ENCODE measurements at regions not wholly inside any gene's neighbourhood (a gene's known extent, or its start where the extent isn't known, plus 50 kb on each side); places are given as distances from the start of the nearest gene placed in this dataset.

GRCh38 chr1:82844911-82845827, 1044.4 kb downstream of the ADGRL2 start:
- no peak for DNase-seq

GRCh38 chr1:82844447-82844846, 1043.7 kb downstream of the ADGRL2 start:
- DNase-seq: no peak

DNA sequence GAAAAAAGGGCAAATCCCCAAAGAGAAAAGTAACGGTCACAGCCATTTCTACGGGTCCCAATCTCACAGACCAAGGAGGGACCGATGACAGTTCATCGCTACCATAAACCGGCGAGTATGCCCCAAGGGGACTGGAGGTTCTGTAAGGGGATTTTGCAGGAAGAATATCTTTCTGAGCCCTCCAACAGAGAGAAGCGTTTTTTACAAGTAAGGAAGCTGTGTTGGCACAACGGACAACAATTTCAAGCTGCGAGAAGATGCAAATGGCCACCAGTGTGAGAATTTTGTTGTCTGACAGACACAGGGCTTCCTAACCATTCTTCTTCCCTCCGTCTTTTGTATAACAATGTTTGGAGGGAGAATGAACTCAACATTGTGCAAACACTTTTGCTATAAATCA, 1043.1 kb downstream of the ADGRL2 start:
- DNase-seq: no peak

DNA sequence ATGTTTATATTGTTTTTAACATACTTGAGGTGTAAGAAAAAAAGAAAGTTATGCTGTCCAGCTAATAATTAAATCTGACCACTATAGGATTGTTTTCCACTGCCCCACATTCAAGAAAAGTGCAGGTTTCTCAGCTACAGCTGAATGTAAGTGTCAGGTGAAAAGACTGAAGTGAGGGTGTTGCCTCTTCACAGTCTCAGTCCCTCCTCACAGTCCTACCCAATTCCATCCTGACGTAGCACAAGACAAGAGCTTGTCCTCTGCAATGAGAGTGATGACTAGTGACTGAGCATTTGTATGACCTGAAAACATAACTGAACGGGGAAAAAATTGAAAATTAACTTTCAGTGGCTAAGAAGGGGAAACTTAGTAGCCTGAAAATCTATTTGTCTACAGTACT, 1039.5 kb downstream of the ADGRL2 start:
- no peak for DNase-seq

DNA sequence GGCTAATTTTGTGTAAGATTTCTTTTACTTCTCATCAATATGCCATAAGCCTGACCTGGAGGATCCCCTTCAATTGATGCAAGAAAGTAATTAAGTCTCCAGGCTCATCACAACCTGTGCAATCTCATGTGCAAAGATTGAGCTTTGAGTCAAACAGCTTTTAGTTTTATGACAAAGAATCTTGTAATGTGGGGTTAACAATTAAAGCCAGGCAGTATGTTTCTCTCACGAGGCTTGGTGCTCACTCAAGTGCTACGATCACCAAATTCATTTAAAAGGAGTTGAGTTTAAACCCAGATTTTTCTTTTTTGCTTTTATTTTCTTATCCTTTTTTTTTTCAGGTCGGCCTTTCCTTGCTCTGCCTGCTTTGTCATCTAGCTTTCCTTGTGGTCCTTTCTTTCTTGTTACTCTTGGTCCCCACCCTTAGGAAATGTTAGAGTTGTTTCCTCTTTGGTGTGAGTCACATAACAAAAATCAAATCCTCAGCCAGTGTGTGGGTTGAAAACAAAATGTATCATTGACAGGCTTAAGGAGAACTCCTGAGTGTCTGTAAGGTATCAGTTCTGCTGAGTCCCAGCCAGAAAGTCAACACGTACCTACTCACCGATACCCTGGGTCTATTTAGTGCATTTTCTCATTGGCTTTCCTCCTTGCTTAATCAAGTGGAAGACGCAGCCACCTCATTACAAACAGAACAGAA, 1037.2 kb downstream of the ADGRL2 start:
- DNase-seq: no peak

- no peak for DNase-seq
These were observed 1036.4 kb downstream of the ADGRL2 start for GRCh38 chr1:82836973-82837680.

DNA sequence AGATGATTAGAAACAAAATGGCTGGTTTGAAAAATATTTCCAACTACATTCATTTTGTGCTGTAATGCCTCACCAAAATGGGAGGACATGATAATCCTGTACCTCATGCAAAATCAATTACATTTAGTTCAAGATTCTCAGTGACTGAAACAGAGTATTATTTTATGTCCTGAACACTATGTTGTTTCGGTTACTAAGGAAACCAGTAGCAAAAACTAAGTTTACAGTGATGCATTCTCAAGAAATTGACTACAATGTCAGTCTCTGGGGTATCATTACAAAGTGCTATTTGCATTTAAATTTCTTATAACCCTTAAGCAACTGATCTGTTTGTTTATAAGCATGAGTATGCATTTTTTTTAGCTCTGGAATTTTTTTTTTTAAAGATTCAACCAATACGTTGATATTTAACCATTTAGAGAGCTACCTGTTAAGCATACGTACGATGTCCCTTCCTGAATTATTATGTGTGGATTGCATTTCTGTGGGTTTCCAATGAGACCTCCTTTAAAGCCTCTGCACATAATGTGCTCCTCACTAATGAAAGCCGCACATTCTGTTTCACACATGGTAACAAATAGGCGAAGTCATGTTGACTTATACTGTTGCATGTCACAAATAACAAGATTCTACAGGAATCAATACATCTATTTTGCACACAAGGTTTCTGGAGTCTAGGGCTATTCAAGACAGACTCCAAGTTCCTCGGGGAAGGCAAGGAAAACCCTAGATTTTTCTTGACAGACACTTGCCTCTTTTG, 1035.7 kb downstream of the ADGRL2 start:
- DNase-seq: no peak

GRCh38 chr1:82830690-82831380, 1030.1 kb downstream of the ADGRL2 start:
- DNase-seq: no peak

DNA sequence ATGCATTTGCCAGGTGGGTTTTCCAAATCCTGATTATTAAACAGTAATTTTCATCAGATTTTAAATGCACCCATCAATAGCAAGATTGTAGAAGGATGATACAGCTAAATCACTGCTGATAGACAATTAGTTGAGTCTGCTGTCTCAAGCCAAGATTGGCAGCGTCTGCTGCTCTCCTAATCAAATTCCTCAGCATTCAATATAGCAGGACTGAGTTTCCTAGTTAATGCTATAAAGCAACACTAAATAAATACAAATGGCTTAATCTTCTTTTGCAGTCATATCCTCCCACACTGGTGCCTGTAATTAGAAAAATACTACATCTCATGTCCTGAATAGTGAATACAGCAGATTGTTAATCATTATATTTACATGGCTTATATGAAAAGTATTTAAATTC, 1028.8 kb downstream of the ADGRL2 start:
- no peak for DNase-seq

GRCh38 chr1:82823876-82824275, 1023.1 kb downstream of the ADGRL2 start:
- no peak for DNase-seq

DNA sequence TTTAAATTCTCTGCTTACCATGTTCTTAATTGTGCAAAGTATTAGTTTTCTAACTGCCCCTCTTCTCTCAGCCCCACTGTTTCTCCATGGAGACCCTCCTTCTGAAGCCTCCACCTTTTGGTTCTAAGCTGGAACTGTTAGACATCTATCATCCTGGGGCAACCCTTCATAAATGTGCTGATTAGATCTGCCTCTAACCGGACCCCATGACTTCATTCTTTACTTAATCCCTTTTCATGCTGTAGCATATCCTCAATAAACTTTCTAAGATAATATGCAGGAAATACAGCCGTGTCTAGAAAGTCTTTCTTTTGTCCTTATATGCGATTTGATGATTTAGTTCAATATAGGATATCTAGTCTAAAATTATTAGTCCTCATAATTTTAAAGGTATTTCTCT, 1020.1 kb downstream of the ADGRL2 start:
- no peak for DNase-seq

DNA sequence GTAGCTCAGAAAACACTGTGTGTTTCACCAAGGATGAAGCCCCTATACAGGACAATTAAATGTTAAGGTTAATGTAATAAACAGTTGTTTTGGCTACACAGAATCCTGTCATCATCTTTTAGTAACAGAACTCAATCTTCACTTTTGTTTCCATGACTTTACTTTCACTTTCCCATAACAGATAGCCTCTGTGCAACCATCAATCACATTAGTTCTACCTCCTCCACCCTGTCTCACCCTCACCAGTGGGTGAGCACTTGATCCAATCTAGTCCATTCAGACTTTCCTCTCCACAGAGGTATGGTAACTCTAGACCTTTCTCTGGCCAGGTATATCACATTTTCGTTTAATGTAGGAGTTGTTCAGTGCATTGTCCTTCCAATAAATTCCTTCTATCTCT, 1018.5 kb downstream of the ADGRL2 start:
- DNase-seq: peak; percentile 0

- no peak for DNase-seq
These were observed 1017.9 kb downstream of the ADGRL2 start for GRCh38 chr1:82818586-82818985.

GRCh38 chr1:82813386-82813785, 1012.7 kb downstream of the ADGRL2 start:
- DNase-seq: no peak

- no peak for DNase-seq
These were observed 1009.9 kb downstream of the ADGRL2 start for GRCh38 chr1:82810601-82811000.

- DNase-seq: no peak
These were observed 1006.8 kb downstream of the ADGRL2 start for GRCh38 chr1:82807563-82807962.

- DNase-seq: no peak
These were observed 1005.4 kb downstream of the ADGRL2 start for GRCh38 chr1:82806133-82806532.

DNA sequence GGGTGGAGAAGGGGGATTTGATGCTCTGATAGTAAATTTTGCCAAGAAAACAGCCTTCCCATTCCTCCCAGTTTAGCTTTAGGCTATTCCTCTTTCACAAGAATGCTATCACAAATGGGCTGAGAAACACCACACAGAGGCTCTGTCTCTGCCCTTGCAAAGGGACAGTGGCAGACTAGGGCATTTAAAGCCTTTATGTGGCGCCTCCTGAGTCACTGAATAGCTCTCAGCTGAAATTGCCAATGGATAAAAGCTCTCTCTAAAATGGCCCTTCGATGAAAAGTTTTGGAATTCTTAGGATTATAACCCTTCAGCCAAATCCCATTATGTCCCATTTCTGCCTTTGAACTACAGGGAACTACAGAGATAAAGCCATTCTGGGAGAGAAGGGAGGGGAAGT, 1000.4 kb downstream of the ADGRL2 start:
- no peak for DNase-seq

- DNase-seq: no peak
These were observed 1000.0 kb downstream of the ADGRL2 start for GRCh38 chr1:82800721-82801120.

- no peak for DNase-seq
These were observed 998.5 kb downstream of the ADGRL2 start for GRCh38 chr1:82799261-82799660.

DNA sequence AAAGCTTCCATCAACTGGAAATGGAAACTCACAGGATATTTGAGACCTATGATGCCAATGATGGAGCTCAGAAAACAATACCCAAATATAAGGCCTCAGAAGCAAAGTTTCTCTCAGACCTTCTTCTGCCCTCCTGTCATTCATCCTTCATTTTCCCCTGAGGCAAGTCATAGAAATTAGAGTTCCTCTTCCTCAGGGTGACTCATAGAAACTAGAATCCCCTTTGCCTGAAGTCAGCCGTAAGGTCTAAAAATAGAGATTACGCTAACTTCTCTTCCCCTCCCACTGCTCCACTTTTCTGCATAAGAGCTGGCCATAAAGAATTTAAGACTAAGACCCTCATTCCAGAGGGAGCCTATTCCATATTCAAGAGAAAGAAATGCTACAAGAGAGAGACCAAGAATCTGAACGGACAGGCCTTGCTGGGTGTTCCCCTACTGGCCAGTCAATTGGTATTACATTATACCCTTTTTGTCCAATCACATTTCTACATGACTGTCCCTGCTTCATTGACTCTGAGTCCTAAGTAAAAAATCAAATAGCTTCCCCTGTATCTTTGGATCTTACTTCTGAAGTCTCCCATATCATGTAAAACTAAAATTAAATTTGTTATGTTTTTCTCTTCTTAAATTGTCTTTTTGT, 994.9 kb downstream of the ADGRL2 start:
- DNase-seq: no peak

DNA sequence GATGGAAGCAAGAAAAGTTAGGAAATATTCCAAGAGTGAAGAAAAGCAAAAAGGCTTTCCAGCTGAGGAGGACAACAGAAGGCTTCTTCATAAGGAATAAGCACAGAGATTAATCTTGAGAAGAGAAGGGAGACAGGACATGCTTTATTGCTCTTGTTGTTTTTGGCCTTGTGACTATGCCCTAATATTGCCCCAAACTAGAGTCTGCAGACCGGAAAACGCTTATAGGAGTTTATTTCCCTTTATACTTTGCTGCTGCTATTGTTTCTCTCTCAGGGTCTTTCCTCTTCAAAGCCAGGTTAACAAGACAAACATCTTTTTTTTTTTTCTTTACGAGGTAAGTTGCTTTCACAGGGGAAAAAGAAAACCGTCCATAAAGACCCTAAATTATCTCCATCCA, 991.4 kb downstream of the ADGRL2 start:
- no peak for DNase-seq
